ENCODE measurements at regions not wholly inside any gene's neighbourhood (a gene's known extent, or its start where the extent isn't known, plus 50 kb on each side); places are given as distances from the start of the nearest gene placed in this dataset.
A peak's percentile ranks its signal among the peaks of the same experiment; 100 is the strongest.
"Not testable (repeated sequence)": the region's sequence is repeated elsewhere in the genome, so short reads cannot be mapped to it uniquely, and the experiment has no call there.

DNA sequence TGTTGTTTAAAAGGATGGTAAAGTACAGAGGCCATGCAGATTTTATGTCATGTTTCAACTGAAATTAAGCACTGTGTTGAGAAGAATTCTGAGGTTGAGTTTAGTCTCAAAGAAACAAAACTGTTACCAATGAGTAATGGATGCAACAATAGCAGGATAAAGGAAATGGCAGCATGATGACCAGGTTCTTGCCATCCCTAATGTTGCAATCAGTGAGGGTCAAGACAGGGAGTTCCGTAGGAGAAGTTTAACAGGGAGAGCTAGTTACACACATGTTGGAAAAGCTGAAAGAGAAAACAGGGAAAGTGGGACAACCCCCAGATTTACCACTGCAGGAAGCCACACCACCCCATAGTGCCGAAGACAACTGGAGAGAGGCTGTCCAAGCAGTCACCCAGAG lies 343.8 kb upstream of the EPHA4 start:
- 72% methylated on average over 2 of the region's 2 CpGs for WGBS
- Histone ChIP-seq H3K4me3 (ENCODE audit: low read length) (no peak overlapping the region), H3K27ac (ENCODE audit: low read length) (no peak overlapping the region), H3K27me3 (ENCODE audit: control insufficient read depth, insufficient read depth) (no peaks in the 10 kb centered on the region), H3K9me3 (ENCODE audit: control insufficient read depth, low read length) (no peaks in the 10 kb centered on the region), H3K4me1 (ENCODE audit: control insufficient read depth, insufficient read depth, low read length) (no peaks in the 10 kb centered on the region)
- ATAC-seq (no peak), DNase-seq (no peak)
- intact Hi-C loops (cut with DNase I) = no loop called here

GRCh38 chr2:221914334-221914880 lies 342.3 kb upstream of the EPHA4 start:
- no peaks in the 10 kb centered on the region for H3K27me3 ChIP-seq (ENCODE audit: control insufficient read depth, insufficient read depth)
- no peak overlapping the region for H3K27ac ChIP-seq (ENCODE audit: low read length)
- no peak overlapping the region for H3K4me3 ChIP-seq (ENCODE audit: low read length)
- no peak for ATAC-seq
- no peaks in the 10 kb centered on the region for H3K4me1 ChIP-seq (ENCODE audit: control insufficient read depth, insufficient read depth, low read length)
- H3K9me3 ChIP-seq (ENCODE audit: control insufficient read depth, low read length) = no peaks in the 10 kb centered on the region
- DNase-seq = no peak
- intact Hi-C loops (cut with DNase I) = no loop called here
- WGBS = 61% methylated on average over 3 of the region's 3 CpGs

GRCh38 chr2:221911890-221912289 lies 339.8 kb upstream of the EPHA4 start:
- Histone ChIP-seq H3K27ac (ENCODE audit: low read length) (no peak overlapping the region), H3K9me3 (ENCODE audit: control insufficient read depth, low read length) (no peaks in the 10 kb centered on the region), H3K4me1 (ENCODE audit: control insufficient read depth, insufficient read depth, low read length) (no peaks in the 10 kb centered on the region), H3K4me3 (ENCODE audit: low read length) (no peak overlapping the region), H3K27me3 (ENCODE audit: control insufficient read depth, insufficient read depth) (no peaks in the 10 kb centered on the region)
- intact Hi-C loops (cut with DNase I) = no loop called here
- 67% methylated on average over 1 of the region's 1 CpG for WGBS
- DNase-seq = no peak
- ATAC-seq = no peak

DNA sequence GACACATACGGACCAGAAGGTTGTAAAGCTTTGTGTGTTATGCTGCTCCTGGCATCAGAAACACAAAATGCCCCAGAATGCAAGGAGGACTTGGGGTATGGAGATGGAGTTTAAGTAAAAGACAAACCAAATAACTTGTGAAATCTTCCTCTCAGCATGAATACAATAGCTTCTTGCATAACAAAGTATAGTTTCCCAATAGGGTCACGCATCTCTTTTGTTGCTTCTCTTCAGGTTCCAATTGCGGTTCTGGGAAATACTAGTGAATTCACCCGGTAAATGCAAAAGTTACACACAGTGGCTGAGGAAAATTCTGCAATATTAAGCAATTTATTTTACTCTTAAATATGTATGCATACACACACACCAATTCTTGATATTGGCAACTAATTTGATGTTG lies 339.2 kb upstream of the EPHA4 start:
- DNase-seq (no peak), ATAC-seq (no peak)
- intact Hi-C loops (cut with DNase I) = no loop called here
- Histone ChIP-seq H3K4me3 (ENCODE audit: low read length) (no peak overlapping the region), H3K9me3 (ENCODE audit: control insufficient read depth, low read length) (no peaks in the 10 kb centered on the region), H3K4me1 (ENCODE audit: control insufficient read depth, insufficient read depth, low read length) (no peaks in the 10 kb centered on the region), H3K27ac (ENCODE audit: low read length) (no peak overlapping the region), H3K27me3 (ENCODE audit: control insufficient read depth, insufficient read depth) (no peaks in the 10 kb centered on the region)
- WGBS = 87% methylated on average over 4 of the region's 4 CpGs

GRCh38 chr2:221908518-221908917 lies 336.4 kb upstream of the EPHA4 start:
- intact Hi-C loops (cut with DNase I) = no loop called here
- 49% methylated on average over 4 of the region's 4 CpGs for WGBS

DNA sequence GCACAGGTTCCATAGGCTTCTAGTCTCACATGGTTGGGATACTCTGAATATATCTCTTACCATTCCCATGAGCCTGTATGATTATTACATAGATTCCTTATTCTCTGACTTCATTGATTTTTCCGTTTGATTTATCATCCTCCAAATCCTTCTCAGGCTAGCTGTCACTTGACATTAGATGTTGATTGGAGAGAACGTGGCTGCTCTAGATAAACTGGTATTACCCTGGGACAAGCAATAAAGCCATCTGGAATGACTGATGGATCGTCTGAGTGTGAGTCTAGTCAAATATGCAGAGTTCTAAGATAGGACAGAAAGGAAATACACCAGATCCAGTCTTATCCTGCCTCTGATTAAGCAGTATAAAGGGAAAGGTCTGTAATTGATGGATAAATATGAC lies 325.6 kb upstream of the EPHA4 start:
- no peak for DNase-seq
- H3K4me3 ChIP-seq (ENCODE audit: low read length) = no peak overlapping the region
- no peaks in the 10 kb centered on the region for H3K27me3 ChIP-seq (ENCODE audit: control insufficient read depth, insufficient read depth)
- H3K9me3 ChIP-seq (ENCODE audit: control insufficient read depth, low read length) = no peaks in the 10 kb centered on the region
- no peak overlapping the region for H3K27ac ChIP-seq (ENCODE audit: low read length)
- no peak for ATAC-seq
- WGBS = 34% methylated on average over 3 of the region's 3 CpGs
- intact Hi-C loops (cut with DNase I) = no loop called here
- no peaks in the 10 kb centered on the region for H3K4me1 ChIP-seq (ENCODE audit: control insufficient read depth, insufficient read depth, low read length)

More at GRCh38 chr2:221908518-221908917, 336.4 kb upstream of the EPHA4 start:
- H3K9me3 ChIP-seq (ENCODE audit: control insufficient read depth, low read length) = no peaks in the 10 kb centered on the region
- ATAC-seq (no peak), DNase-seq (no peak)
- no peak overlapping the region for H3K27ac ChIP-seq (ENCODE audit: low read length)
- no peak overlapping the region for H3K4me3 ChIP-seq (ENCODE audit: low read length)
- no peaks in the 10 kb centered on the region for H3K4me1 ChIP-seq (ENCODE audit: control insufficient read depth, insufficient read depth, low read length)
- no peaks in the 10 kb centered on the region for H3K27me3 ChIP-seq (ENCODE audit: control insufficient read depth, insufficient read depth)

- Histone ChIP-seq H3K9me3 (ENCODE audit: control insufficient read depth, low read length) (no peaks in the 10 kb centered on the region), H3K27ac (ENCODE audit: low read length) (no peak overlapping the region), H3K4me3 (ENCODE audit: low read length) (no peak overlapping the region), H3K27me3 (ENCODE audit: control insufficient read depth, insufficient read depth) (no peaks in the 10 kb centered on the region), H3K4me1 (ENCODE audit: control insufficient read depth, insufficient read depth, low read length) (no peaks in the 10 kb centered on the region)
- DNase-seq (peak; percentile 52 to 68 (median 57)), ATAC-seq (peak; percentile 88 to 89)
- intact Hi-C loops (cut with DNase I) = no loop called here
- WGBS = 36% methylated on average over 10 of the region's 10 CpGs
Observed at GRCh38 chr2:221896505-221897151, 324.5 kb upstream of the EPHA4 start.

- ATAC-seq (no peak), DNase-seq (no peak)
- no peaks in the 10 kb centered on the region for H3K9me3 ChIP-seq (ENCODE audit: control insufficient read depth, low read length)
- H3K4me3 ChIP-seq (ENCODE audit: low read length) = no peak overlapping the region
- whole genome bisulfite sequencing = 55% methylated on average over 10 of the region's 10 CpGs
- H3K27me3 ChIP-seq (ENCODE audit: control insufficient read depth, insufficient read depth) = no peaks in the 10 kb centered on the region
- intact Hi-C loops (cut with DNase I) = no loop called here
- no peaks in the 10 kb centered on the region for H3K4me1 ChIP-seq (ENCODE audit: control insufficient read depth, insufficient read depth, low read length)
- H3K27ac ChIP-seq (ENCODE audit: low read length) = no peak overlapping the region
Observed at GRCh38 chr2:221895366-221896121, 323.4 kb upstream of the EPHA4 start.

DNA sequence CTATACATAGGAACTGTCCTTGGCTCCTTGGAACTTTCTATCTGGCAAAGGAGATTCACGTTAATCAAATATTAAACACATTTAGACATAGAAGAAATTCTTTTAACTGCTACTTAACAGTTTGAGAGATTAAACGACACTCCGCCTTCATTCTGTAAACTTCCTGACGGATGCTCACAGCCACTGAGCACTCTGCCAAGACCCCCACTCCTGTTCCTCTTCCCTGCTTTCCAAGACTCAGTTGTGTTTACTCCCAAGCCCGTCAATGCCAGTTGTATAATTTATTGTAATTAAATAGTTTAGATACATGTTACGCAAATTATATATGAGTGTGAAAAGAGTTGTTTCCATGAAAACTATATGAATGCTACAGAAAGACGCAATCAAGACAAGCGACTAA lies 321.4 kb upstream of the EPHA4 start:
- no peaks in the 10 kb centered on the region for H3K9me3 ChIP-seq (ENCODE audit: control insufficient read depth, low read length)
- H3K4me1 ChIP-seq (ENCODE audit: control insufficient read depth, insufficient read depth, low read length) = no peaks in the 10 kb centered on the region
- no peak overlapping the region for H3K27ac ChIP-seq (ENCODE audit: low read length)
- no peak overlapping the region for H3K4me3 ChIP-seq (ENCODE audit: low read length)
- H3K27me3 ChIP-seq (ENCODE audit: control insufficient read depth, insufficient read depth) = no peaks in the 10 kb centered on the region
- DNase-seq (no peak), ATAC-seq (no peak)
- 88% methylated on average over 8 of the region's 8 CpGs for WGBS
- intact Hi-C loops (cut with DNase I) = no loop called here

DNA sequence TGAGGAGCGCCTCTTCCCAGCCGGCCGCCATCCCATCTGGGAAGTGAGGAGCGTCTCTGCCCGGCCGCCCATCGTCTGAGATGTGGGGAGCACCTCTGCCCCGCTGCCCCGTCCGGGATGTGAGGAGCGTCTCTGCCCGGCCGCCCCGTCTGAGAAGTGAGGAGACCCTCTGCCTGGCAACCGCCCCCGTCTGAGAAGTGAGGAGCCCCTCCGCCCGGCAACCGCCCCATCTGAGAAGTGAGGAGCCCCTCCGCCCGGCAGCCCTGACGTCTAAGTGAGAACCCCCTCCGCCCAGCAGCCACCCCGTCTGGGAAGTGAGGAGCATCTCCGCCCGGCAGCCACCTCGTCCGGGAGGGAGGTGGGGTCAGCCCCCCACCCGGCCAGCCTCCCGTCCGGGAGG lies 319.9 kb upstream of the EPHA4 start:
- H3K9me3 ChIP-seq (ENCODE audit: control insufficient read depth, low read length); H3K4me1 ChIP-seq (ENCODE audit: control insufficient read depth, insufficient read depth, low read length); ATAC-seq; H3K27ac ChIP-seq (ENCODE audit: low read length); intact Hi-C loops (cut with DNase I); H3K4me3 ChIP-seq (ENCODE audit: low read length); H3K27me3 ChIP-seq (ENCODE audit: control insufficient read depth, insufficient read depth): not testable (repeated sequence)
- DNase-seq = peak in 1 of 3 donors; percentile 47
- 96% methylated on average over 21 of the region's 31 CpGs for WGBS

DNA sequence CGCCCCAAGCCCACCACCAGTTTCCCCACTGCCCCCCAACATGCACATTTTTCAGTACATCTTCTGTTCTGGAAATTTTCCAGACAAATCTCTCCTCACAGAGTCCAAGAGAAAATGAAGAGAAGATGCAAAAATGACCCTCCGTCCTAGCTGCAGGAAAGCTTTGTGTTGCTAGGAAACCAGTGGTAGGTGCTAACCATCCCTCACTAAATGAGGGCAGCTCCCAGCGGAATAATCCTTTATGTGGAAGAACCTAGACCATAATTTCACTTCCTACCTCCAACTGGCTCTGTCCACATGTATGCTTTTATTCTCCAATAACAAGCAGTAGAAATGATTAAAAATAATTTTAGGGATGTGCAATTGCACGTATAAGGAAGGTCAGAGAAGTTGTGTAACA lies 311.9 kb upstream of the EPHA4 start:
- H3K9me3 ChIP-seq (ENCODE audit: control insufficient read depth, low read length) = no peaks in the 10 kb centered on the region
- H3K27me3 ChIP-seq (ENCODE audit: control insufficient read depth, insufficient read depth) = no peaks in the 10 kb centered on the region
- WGBS = 60% methylated on average over 4 of the region's 4 CpGs
- intact Hi-C loops (cut with DNase I) = no loop called here
- DNase-seq (no peak), ATAC-seq (no peak)
- H3K4me3 ChIP-seq (ENCODE audit: low read length) = no peak overlapping the region
- H3K4me1 ChIP-seq (ENCODE audit: control insufficient read depth, insufficient read depth, low read length) = no peaks in the 10 kb centered on the region
- no peak overlapping the region for H3K27ac ChIP-seq (ENCODE audit: low read length)

Data from right cardiac atrium (tissue), 5 donors.